K562 (cell line): ENCODE measurements at regions not wholly inside any gene's neighbourhood (a gene's known extent, or its start where the extent isn't known, plus 50 kb on each side); places are given as distances from the start of the nearest gene placed in this dataset.

Source experiments
- JUND ChIP-seq, 2 experiments: IDR thresholded peaks; 2 replicates in 1 of 2; 3 replicates in 1 of 2; pipeline ENCODE4 v1.6.1; 2011; ENCODE audit warnings: borderline replicate concordance in 2 of 2, low read depth in 2 of 2, low read length in 2 of 2, improper control_type of control experiment in 1 of 2, missing biosample characterization in 1 of 2, missing genetic modification characterization in 1 of 2, missing genetic modification reagents in 1 of 2
- KLF6 ChIP-seq: fragments of 250-450 bp; sonication (Bioruptor Pico); IDR thresholded peaks from 2 replicates; pipeline ENCODE4 v1.4.0; 2020; ENCODE audit warnings: mild to moderate bottlenecking, moderate library complexity, borderline replicate concordance
- MYNN ChIP-seq, 2 experiments: sonication (generic); formaldehyde crosslinking in 1 of 2; IDR thresholded peaks; 2 replicates each; pipeline versions ENCODE4 v1.5.0 to v1.6.1; 2016 to 2020; ENCODE audit warnings: antibody characterized with exemption in 1 of 2, missing genetic modification reagents in 1 of 2
- NRF1 ChIP-seq, 2 experiments: fragments of 450-650 bp; IDR thresholded peaks in 1 of 2; conservative IDR thresholded peaks in 1 of 2; 2 replicates each; pipeline ENCODE4 v1.6.1; 2014; ENCODE audit warnings: mild to moderate bottlenecking in 2 of 2
- PHB ChIP-seq: fragments of 250-450 bp; sonication (Bioruptor Pico); IDR thresholded peaks from 2 replicates; pipeline ENCODE4 v1.5.0; 2021
- PHB2 ChIP-seq: fragments of 450-650 bp; IDR thresholded peaks from 2 replicates; pipeline ENCODE4 v1.6.1; 2017; ENCODE audit warnings: low read depth
- POLR2A ChIP-seq: fragments of 450-650 bp; conservative IDR thresholded peaks from 2 replicates; pipeline ENCODE4 v1.6.1; 2016
- TEAD4 ChIP-seq, 2 experiments: sonication (generic) in 1 of 2; formaldehyde crosslinking in 1 of 2; IDR thresholded peaks; 2 replicates each; pipeline versions ENCODE4 v1.6.1 to v1.8.0; 2012 to 2022; ENCODE audit warnings: borderline replicate concordance in 1 of 2, inconsistent platforms in 1 of 2, low read length in 1 of 2, mild to moderate bottlenecking in 1 of 2, missing genetic modification reagents in 1 of 2
- ZKSCAN8 ChIP-seq: fragments of 200-800 bp; sonication (Bioruptor generic); IDR thresholded peaks from 2 replicates; pipeline ENCODE4 v1.6.1; 2016; ENCODE audit warnings: missing genetic modification characterization, missing compliant biosample characterization
- ZNF431 ChIP-seq: sonication (generic); formaldehyde crosslinking; IDR thresholded peaks from 2 replicates; pipeline ENCODE4 v1.8.0; 2022; ENCODE audit warnings: mild to moderate bottlenecking, missing genetic modification reagents
- TF ChIP-seq, protein P1 (sequence below), 2 experiments: IDR thresholded peaks; 2 replicates each; pipeline ENCODE4 v1.6.1; 2011; ENCODE audit warnings: borderline replicate concordance in 1 of 2, control low read depth in 1 of 2, low read depth in 1 of 2, low read length in 1 of 2, mild to moderate bottlenecking in 1 of 2, mixed read lengths in 1 of 2, moderate library complexity in 1 of 2; ENCODE audit not compliant: insufficient read depth in 1 of 2, insufficient read length in 1 of 2, poor library complexity in 1 of 2, severe bottlenecking in 1 of 2; ENCODE audit errors: extremely low read depth in 1 of 2

DNA sequence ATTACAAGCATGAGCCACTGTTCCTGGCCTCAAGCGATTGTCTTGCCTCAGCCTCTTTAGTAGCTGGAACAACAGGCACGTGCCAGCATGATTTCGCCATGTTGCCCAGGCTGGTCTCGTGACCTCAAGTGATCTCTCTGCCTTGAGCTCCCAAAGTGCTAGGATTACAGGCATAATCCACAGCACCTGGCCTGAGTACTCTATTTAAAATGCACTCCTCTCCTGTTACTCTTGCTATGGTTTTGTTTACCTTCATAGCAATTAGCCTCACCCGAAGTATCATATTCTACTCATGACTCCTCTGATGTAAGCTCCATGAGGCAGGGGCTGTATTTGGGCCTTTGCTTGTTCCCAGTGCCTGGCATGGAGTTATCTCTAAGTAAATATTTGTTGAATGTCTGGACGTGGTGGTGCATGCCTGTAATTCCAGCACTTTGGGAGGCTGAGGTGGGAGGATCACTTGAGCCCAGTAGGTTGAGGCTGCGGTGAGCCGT lies 92.5 kb upstream of the SLC34A2 start:
- TF ChIP-seq ZNF431 (CRISPR knock-in tag) (no peak), NRF1 (conservative IDR thresholded peaks at IDR 0.05 in 1 of 2, IDR thresholded peaks at IDR 0.05 in 1 of 2) (no peak), MYNN (IDR thresholded peaks at IDR 0.05) (no peak), MYNN (CRISPR knock-in tag; IDR thresholded peaks at IDR 0.05) (no peak), KLF6 (CRISPR knock-in tag) (no peak), PHB2 (no peak), TEAD4 (IDR thresholded peaks at IDR 0.05; ENCODE audit: low read length) (no peak), TEAD4 (CRISPR knock-in tag; IDR thresholded peaks at IDR 0.05; ENCODE audit: borderline replicate concordance) (no peak), JUND (IDR thresholded peaks at IDR 0.05; ENCODE audit: borderline replicate concordance, low read depth, low read length) (no peak), JUND (tag; IDR thresholded peaks at IDR 0.05; ENCODE audit: borderline replicate concordance, low read depth, low read length) (no peak), ZKSCAN8 (CRISPR knock-in tag) (no peak), PHB (CRISPR knock-in tag) (no peak), POLR2A (no peak)
- TF ChIP-seq, protein P1, sequence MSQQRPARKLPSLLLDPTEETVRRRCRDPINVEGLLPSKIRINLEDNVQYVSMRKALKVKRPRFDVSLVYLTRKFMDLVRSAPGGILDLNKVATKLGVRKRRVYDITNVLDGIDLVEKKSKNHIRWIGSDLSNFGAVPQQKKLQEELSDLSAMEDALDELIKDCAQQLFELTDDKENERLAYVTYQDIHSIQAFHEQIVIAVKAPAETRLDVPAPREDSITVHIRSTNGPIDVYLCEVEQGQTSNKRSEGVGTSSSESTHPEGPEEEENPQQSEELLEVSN (IDR thresholded peaks at IDR 0.05; ENCODE audit: borderline replicate concordance in 1 of 2, extremely low read depth in 1 of 2, insufficient read depth in 1 of 2, insufficient read length in 1 of 2, low read depth in 1 of 2, low read length in 1 of 2, poor library complexity in 1 of 2, severe bottlenecking in 1 of 2): no peak
